CD1c-positive myeloid dendritic cell (primary cell): ENCODE measurements at regions not wholly inside any gene's neighbourhood (a gene's known extent, or its start where the extent isn't known, plus 50 kb on each side); places are given as distances from the start of the nearest gene placed in this dataset.

Source experiments
- DNase-seq: peaks from one replicate; pipeline ENCODE4 v3.0.0-alpha.2; 2016; ENCODE audit errors: extremely low spot score

DNA sequence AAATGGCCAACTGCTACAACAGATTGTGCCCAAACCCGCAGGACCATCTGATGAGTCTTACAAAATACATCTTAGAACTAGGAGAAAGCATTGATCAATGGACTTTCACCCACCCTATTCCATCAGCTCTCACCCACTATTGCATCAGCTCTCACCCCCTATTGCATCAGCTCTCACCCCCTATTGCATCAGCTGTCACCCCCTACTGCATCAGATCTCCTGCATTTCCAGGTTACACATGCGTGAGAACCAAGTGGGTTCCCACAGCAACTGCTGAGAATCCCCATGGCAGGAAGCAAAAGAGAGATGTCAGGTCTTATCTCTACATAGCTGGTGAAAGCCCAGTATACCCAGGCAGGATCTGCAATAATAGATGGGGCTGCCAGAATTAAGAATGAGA is 533.5 kb downstream of the LTN1 start:
- no peak for DNase-seq

DNA sequence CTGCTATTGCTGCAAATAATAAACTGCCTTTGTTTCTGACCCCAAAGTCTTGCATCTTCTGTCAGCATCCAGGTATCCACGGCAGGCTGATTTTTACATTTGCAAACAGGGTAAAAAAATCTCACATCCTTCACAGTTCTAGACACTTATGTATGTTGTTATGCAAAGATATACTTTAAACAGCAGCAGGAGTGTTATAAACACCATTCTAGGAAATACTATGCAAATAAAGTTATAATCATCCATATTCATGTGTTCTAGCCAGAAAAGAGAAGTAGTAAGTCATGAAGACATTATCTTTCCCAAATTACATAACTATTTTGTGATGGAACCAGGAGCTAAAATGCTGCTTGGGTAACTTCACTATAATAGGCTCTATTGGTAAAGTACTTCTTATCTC is 534.2 kb downstream of the LTN1 start:
- no peak for DNase-seq

DNA sequence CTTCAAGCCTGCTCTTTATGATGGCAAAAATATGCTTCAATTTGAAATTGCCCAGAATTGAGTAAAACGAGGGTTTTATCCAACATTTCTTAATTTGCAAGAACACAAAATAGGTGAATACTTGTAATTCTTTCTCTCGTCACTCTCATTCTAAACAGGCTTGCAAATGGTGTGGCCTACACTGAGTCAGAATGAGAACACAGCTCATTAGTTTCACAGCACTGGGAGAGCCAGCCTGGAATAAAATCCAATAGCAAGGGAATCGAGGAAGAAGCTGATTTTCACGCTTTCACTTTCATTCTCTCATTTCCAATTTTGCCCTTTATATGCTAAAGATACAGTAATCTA is 537.5 kb downstream of the LTN1 start:
- no peak for DNase-seq

DNA sequence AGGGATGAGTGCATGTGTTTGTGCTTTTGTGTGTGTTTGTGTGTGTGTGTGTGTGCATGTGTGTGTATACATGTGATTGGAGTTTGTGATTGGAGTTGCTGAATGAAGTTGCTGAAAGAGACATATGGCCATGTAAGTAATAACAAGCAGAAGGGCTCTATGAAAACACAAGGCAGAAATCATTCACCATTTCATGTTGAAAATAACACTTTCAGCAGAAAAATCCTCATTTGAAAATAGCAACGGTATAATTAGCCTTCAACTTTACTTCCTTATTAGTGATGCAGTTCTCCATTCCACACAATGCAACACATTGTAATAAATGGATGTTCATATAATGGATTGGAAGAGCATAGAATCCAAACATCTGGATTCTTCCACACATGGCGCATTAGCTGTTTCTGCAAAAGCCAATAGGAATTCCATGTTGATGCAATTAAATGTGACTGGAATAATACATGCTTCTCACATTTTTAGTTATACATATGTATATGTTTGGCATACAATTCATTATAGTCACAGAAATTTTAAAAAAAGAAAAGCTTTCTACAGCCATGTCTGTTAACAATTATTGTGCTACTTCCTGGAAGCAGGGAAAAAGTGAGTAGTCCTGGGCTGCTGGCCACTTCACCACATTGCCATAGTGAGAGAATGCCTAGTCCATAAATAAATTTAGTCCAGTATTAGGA is 538.0 kb downstream of the LTN1 start:
- no peak for DNase-seq

DNA sequence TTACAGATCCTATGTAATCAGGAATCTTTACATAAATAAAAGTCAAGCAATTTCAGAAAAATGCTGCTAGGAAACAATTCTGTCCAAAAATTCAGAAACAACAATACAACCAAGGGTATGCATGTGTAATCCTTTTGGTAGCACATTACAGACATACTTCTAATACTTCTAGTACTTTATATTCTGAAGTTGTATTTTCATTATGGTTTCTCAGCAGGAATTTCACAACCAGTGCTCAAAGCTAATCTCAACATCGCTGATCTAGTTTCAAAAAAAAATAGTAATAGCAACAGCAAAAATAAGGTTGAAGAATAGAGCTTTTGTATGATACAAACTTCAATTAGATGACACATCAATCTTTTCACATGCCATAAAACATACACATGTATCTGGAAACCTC is 545.2 kb downstream of the LTN1 start:
- DNase-seq = no peak

DNA sequence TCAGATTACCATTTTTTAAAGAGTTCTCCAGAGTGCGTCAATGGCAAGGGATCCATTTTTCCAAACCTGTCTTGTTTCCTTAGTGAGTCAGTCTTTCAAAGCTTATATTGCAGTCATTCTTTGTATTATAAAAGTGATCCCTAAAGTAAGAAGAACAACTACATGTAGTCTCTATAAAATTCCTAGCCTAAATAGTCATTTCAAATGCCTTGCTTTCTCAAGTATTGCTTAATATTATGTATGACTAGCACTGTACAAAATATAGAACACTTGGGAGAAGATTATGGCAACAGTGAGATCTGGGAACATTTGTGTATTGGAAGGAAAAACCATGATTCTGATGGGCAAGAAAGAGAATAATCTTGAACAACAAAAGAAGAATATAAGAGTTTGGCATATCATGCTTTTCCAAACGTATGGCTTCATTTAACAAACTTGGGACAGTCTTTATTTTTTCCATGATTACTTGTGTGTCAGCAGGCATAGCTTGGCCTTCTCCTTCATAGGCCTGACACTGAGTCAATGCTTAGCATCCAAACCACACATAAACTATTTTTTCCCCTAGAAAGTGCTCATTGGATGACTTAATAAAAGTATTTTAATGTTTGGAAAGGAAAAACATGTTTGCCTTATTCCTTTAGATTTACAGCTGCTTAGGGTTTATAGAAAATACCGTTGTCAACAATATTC is 547.4 kb downstream of the LTN1 start:
- DNase-seq = no peak

DNA sequence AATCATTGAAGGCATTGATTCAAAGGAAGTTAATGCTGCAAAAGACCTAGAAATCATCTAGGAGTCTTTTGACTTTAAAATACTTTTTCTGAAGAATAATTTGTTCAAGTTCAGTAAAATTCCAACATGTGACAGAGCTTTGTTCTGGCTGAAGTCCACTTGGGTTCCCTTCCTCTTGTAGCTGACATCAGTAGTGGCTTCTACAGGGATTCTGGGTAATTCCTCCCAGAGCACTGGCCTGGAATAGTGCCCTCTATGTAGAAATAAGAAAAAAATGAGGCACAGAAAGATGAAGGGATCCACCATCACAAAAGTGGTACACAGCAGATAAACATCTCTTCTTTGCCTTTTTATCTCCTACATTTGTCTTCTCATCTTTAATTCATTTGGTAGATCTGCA is 548.1 kb downstream of the LTN1 start:
- DNase-seq = no peak

DNA sequence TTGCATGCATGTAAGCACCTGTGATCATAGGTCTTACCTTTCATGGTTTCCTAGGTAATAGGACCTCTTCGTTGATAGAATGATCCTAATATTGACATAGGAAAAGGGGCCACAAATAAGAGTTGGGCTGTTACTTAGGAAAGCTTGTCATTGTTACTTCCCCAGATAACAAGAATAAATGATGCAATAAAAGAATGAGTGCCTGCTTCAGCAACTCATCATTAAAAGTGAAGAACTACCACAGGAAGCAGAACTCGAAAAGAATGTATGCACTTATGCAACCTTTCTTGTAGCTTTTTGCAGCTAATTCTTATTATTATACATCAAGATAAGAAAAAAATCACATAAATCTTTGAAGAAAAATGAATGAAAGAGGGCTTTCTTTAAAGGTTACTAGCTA is 548.6 kb downstream of the LTN1 start:
- no peak for DNase-seq

DNA sequence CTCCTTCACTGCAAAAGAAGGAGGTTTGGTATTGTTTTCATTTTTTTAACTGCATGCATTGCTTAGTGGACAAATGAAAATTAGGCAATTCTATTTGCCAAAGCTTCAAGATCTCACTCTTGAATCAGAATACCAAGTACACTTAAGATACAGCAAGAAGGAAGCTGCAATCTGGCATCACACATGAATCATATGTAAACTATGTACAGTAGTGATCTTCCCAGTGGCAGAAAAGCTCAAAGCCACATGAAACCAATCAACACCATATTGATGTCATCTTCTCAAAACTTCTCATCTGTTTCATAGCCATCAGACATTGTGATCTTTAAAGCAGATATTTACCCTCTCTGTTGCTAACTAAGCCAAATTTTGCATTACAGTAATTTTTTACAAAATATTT is 550.1 kb downstream of the LTN1 start:
- no peak for DNase-seq

DNA sequence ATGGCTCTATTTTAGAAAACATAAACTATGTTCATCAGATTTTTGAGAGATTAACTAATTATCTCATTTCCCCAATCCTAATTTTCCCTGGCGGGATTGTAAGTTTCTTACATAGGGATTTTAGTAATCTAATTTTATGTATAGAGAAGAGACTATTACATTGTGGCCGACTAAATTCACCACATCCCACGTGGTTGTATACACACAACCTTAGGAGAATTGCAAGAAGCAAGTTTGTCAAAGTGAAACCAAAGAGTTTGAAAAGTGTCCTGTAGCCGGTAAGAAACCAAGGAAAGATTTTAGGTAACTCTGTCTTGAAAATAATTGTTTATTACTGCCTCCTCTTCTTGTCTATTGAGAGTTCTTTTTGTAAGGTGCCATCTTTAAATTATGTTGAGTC is 550.6 kb downstream of the LTN1 start:
- no peak for DNase-seq

DNA sequence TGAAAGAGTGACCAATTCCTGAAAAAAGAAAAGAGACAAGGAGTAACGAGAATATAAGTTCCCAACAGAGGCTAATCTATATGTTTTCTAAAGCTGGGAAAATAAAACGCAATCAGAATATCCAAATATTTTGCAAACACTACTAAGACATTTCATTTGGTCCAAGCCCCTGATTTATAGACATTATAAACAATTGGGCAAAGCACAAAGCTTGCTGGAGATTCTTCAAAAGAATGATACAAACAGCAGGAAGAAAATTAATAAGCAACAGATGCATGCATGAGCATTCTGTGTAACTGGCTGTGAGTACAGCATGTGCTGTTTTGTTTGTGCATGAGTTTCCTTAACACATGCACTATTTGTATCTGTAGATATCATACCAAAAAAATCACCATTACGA is 552.9 kb downstream of the LTN1 start:
- DNase-seq = no peak

DNA sequence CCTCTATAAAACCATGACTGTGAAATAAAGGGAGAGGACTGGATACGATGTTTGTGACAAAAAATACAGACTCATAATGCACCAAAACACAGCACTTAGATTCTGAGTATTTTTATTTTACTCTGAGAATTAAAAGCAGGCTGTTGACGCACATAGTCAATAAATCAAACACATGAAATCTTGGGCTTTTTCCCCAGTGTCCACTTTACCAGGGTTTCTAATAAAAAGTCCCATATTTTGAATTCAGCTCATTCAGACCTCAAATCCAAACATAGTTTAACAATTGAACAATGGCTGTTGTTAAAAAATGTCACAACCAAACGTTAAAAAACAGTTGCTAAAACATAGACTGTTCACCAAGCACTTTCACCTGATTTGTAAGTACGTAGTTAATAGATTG is 553.4 kb downstream of the LTN1 start:
- DNase-seq = no peak

DNA sequence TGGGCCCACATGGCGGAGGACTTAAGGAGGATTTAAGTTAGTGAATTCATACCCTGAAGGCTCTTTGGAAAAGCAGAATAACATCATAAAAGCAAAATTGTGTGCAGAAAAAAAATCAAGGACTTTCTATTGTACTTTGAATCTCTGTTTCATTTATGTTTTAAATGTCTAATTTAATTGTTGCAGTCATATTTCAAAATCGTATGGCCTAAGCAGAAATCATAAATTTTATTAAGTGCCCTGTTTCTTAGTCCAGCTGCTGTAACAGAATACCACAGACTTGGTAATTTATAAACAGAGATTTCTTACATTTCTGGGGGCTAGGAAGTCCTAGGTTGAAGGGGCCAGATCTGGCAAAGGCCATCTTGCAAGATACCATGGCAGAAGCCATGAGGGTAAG is 555.6 kb downstream of the LTN1 start:
- no peak for DNase-seq

DNA sequence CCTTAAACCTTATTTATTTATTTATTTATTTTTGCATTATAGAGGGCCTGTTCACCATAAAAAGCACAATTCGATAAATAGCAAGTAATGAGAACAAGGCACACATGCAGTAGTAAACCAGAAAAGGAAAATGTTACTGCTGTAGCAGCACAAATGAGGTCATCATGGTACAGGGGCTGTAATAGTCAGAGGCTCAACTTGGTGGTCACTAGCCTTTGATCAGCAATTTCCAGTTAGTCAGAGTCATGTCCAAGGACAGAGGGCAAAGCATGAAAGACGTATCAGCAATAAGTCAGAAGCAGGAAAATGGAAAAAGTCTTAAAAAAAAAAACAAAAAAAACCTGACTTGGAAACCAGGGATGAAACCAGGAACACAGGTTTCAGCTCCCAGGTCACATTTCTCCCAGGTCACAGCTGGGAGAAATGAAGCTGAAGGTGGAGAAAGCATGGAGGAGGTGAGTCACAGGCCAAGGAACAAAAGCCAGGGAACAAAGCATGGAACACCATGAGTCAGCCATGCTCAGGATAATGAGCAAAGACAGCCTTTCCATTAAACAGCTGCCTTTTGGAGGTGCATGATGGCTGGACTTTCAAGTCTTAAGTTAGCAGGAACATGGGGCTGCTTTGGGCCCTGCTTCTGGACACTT is 556.3 kb downstream of the LTN1 start:
- no peak for DNase-seq

DNA sequence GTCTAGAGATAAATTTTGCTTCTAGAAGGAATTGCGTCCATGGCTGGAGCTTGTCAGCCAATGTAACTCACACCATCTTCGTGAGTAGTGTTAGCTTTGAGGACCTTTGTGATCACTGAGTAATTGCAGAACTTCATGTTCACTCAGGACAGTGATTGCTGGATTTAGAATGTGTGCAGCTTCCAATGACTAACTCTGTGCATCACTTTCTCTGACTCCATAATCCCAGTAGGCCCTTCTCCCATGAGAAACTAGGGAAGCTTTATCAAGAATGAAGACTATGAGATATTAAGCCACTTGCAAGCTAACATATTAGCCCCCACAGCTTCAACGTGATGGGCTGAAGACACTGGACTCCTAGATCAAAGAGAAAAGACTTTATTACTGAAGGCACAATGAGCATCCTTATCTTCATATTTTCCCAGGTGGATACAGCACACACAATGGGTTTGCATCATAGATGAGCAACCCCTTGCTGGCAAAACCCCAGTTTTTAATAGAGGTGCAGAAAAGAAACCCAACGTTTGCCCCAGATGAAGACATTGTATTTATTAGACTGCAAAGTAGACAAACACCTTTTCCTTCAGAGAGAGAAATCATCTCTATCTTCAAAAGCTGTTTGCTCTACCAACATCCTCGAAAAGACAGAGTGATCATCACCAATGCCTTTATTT is 561.0 kb downstream of the LTN1 start:
- DNase-seq = no peak

DNA sequence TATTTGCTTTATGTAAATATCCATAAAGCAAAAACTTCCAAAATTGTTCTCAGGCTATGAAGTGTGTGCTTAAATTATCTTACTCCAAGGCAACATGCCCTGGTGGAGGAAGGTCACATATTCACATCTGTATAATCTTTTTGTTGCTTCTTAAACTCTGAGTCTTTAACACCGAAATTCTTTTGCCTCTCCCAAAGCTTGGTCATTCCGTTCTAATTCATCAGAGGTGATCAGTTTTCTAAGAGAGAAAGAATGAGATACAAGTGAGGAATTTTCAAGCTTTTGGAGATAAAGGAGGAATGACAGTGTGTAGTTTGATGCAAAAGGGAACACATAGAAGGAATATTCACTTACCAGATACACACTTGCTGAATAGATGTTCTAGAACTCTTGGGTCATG is 561.7 kb downstream of the LTN1 start:
- no peak for DNase-seq

DNA sequence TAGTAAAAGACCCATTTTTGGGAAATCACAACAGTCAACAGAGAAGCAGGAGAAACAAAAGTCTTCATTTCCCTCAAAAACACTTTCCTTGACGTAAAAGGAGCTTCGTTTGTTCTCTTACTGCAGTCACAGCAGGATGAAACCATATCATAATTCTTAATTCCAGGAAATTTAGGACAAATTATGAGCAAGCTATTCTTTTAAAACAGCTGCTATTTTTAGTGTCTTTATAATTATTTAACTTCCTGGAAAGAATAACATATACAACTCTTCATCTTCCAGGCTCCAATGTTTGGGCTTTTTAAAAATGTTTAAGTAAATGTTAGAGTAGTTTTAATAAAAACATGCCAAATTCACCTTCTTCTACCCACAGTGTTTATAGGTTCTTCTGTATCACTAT is 563.5 kb downstream of the LTN1 start:
- DNase-seq = no peak

DNA sequence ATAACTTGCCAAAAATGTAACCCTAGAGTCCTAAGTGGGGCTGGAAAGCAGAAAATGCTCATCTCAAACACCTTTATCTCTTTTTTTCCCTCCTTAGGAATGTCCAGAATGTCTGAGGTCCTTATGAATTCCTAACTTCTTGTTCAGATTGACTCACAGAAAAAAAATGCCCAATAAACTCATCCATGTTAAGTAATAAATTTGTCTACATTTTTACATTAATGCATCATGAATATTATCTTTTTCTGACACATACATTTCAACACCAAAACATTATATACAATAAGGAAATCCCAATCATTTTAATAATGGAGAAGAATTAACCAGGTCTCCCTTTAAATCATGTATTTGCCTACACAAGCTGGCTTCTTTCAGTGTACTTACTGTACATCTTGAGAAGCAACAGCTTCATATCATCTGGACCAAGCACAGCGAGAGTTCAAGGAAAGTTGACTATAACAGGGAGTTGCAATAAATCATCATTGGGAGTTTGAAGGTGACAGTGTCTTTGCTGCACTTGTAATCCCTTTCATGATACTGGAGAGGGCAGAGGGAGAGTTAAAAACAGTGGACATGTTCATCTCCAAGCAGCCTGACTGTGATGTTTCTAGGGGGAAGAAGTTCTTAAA is 565.2 kb downstream of the LTN1 start:
- no peak for DNase-seq

DNA sequence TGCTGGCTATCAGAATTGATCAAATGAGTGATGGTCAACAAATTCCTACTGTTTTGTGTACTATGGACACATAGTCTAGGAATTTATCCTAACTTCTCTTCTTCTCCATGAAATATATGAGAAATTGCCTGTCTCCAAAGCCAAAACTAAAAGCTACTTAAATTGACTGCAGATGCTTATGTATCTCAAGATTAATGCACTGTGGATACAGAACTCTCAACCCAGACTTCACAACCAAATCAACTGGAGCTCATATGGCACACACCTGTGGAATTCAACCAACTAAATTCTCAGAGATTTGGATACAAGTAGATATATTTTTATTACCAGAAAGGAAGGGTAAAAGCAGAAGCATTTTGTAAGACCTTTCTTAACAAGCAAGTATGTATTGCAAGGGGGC is 566.1 kb downstream of the LTN1 start:
- DNase-seq = no peak

DNA sequence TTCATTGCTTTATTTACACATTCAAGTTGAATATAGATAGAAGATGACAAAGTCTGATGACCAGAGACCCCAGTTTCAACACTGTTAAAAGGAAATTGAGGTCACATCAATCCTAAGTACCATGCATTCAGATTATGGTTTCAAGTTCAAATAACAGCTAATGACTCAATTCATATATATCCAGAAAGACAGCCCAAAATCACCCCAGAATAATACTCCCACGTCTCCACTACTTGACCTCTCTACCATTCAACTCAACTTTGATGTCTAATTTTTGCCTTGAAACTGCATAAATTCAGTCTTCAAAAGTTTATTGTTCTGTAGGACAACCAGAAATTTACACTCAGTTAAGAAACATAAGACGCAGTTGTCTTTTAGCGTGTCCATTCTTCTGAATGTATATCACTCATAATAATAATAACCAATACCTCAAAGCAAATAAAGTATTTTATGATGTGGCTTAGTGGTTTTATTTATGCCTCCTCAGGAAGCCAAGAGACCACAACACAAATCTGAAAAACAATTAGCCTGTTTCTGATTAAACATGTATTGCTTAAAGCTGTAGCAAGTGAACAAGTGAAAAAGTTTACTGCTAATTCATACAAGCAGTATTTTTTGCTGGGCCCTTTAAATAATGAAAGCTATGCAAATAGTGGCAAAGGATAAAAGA is 569.0 kb downstream of the LTN1 start:
- DNase-seq = no peak

DNA sequence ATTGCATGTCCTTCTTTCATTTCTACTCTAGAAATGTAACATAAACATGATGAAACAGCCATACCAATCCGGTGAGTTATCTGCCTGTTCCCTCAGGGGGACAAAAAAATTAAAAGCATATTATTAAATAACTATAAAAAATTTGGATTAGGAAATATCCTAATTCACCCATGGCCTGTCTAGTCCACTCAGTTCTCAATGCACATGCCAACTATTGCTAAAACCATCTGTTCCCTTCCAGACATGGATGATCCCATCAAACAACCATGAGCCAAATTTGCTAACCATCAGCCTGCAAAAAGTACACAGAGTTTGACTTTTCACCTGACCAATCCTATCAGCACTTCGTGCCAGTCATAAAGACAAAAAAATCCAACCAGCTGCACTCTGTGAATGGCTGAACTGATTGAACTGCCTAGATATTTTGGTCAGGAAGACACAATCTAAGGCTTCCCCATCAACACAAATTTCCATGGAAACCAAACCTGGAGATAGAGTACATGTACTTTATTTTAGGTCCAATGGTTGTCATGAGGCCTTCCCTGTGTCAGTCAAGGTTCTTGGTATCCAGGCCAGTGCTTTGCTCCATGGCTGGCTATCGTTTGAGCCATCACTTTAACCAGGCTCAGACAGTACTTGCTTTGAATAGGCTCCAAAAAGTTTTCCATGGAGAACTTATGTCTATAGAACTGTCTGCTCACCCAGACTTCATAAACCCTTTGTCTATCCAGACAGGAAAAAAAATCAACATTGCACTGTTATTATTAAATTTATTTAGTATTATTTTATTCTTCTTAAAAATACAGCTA is 570.8 kb downstream of the LTN1 start:
- no peak for DNase-seq
